H9 (cell line): ENCODE measurements at regions not wholly inside any gene's neighbourhood (a gene's known extent, or its start where the extent isn't known, plus 50 kb on each side); places are given as distances from the start of the nearest gene placed in this dataset.

Experiments
- DNase-seq: peaks from one replicate; pipeline ENCODE4 v3.0.0-alpha.2; 2017
- H2AFZ ChIP-seq: one replicate; pipeline ENCODE4 v1.6.1; 2013; ENCODE audit warnings: mild to moderate bottlenecking, low read length, control low read depth, moderate library complexity
- H2AK5ac ChIP-seq: 2 replicates; pipeline ENCODE4 v1.6.1; 2013; ENCODE audit warnings: low read length, control low read depth, mixed read lengths; ENCODE audit not compliant: insufficient read length
- H2BK120ac ChIP-seq: one replicate; pipeline ENCODE4 v1.6.1; 2013; ENCODE audit warnings: low read depth, mild to moderate bottlenecking, low read length, control low read depth, inconsistent platforms; ENCODE audit not compliant: poor library complexity, severe bottlenecking
- H2BK12ac ChIP-seq: 2 replicates; pipeline ENCODE4 v1.6.1; 2013; ENCODE audit warnings: low read length, control low read depth, mixed read lengths, low read depth; ENCODE audit not compliant: insufficient read length
- H2BK15ac ChIP-seq: 2 replicates; pipeline ENCODE4 v1.6.1; 2013; ENCODE audit warnings: low read depth, low read length, control low read depth
- H2BK20ac ChIP-seq: one replicate; pipeline ENCODE4 v1.6.1; 2013; ENCODE audit warnings: low read depth, mild to moderate bottlenecking, low read length, control low read depth, inconsistent platforms; ENCODE audit not compliant: poor library complexity, severe bottlenecking
- H2BK5ac ChIP-seq: 2 replicates; pipeline ENCODE4 v1.6.1; 2013; ENCODE audit warnings: low read length, control low read depth, mixed read lengths; ENCODE audit not compliant: insufficient read length
- H3K14ac ChIP-seq: 2 replicates; pipeline ENCODE4 v1.6.1; 2013; ENCODE audit warnings: low read length, control low read depth; ENCODE audit not compliant: insufficient read depth
- H3K18ac ChIP-seq: 2 replicates; pipeline ENCODE4 v1.6.1; 2013; ENCODE audit warnings: low read depth, mild to moderate bottlenecking, mixed read lengths, low read length, control low read depth; ENCODE audit not compliant: insufficient read length
- H3K23ac ChIP-seq: 2 replicates; pipeline ENCODE4 v1.6.1; 2013; ENCODE audit warnings: low read length, control low read depth, mixed read lengths, low read depth; ENCODE audit not compliant: insufficient read length
- H3K23me2 ChIP-seq: 2 replicates; pipeline ENCODE4 v1.6.1; 2013; ENCODE audit warnings: low read depth, mild to moderate bottlenecking, mixed read lengths, low read length, control low read depth; ENCODE audit not compliant: insufficient read length, poor library complexity, severe bottlenecking
- H3K27ac ChIP-seq: 2 replicates; pipeline ENCODE4 v1.5.1; 2013; ENCODE audit warnings: low read length, control low read depth, mixed read lengths, low read depth; ENCODE audit not compliant: insufficient read length
- H3K27me3 ChIP-seq: 2 replicates; pipeline ENCODE4 v1.6.1; 2013; ENCODE audit warnings: low read length, control low read depth, inconsistent platforms; ENCODE audit not compliant: insufficient read depth
- H3K4ac ChIP-seq: 2 replicates; pipeline ENCODE4 v1.6.1; 2013; ENCODE audit warnings: low read depth, mild to moderate bottlenecking, control low read depth, inconsistent platforms, low read length, moderate library complexity
- H3K4me1 ChIP-seq: 2 replicates; pipeline ENCODE4 v1.6.1; 2013; ENCODE audit warnings: low read length, control low read depth, inconsistent platforms; ENCODE audit not compliant: insufficient read depth
- H3K4me2 ChIP-seq: 2 replicates; pipeline ENCODE4 v1.6.1; 2013; ENCODE audit warnings: low read length, control low read depth, mixed read lengths; ENCODE audit not compliant: insufficient read length, insufficient read depth
- H3K56ac ChIP-seq: 2 replicates; pipeline ENCODE4 v1.6.1; 2013; ENCODE audit warnings: low read depth, mild to moderate bottlenecking, mixed read lengths, low read length, control low read depth; ENCODE audit not compliant: insufficient read length
- H3K79me1 ChIP-seq: 2 replicates; pipeline ENCODE4 v1.6.1; 2013; ENCODE audit warnings: low read depth, mild to moderate bottlenecking, moderate library complexity, low read length, control low read depth, inconsistent platforms; ENCODE audit not compliant: insufficient read depth, poor library complexity, severe bottlenecking
- H3K79me2 ChIP-seq: 2 replicates; pipeline ENCODE4 v1.6.1; 2013; ENCODE audit warnings: low read length, control low read depth, inconsistent platforms; ENCODE audit not compliant: insufficient read depth
- H3K9ac ChIP-seq: 2 replicates; pipeline ENCODE4 v1.6.1; 2013; ENCODE audit warnings: low read length, control low read depth, mixed read lengths; ENCODE audit not compliant: insufficient read length; ENCODE audit errors: extremely low read depth
- H3K9me3 ChIP-seq: one replicate; pipeline ENCODE4 v1.6.1; 2013; ENCODE audit warnings: low read depth, low read length, inconsistent platforms; ENCODE audit not compliant: control insufficient read depth
- H3T11ph ChIP-seq: one replicate; pipeline ENCODE4 v1.6.1; 2013; ENCODE audit warnings: mild to moderate bottlenecking, low read length, control low read depth, inconsistent platforms
- H4K20me1 ChIP-seq: one replicate; pipeline ENCODE4 v1.6.1; 2013; ENCODE audit not compliant: control insufficient read depth, insufficient read length, insufficient read depth
- H4K5ac ChIP-seq: 2 replicates; pipeline ENCODE4 v1.6.1; 2013; ENCODE audit warnings: low read depth, mild to moderate bottlenecking, mixed read lengths, low read length, control low read depth; ENCODE audit not compliant: insufficient read length
- H4K8ac ChIP-seq: replicated peaks from 2 replicates; pipeline ENCODE4 v1.6.1; 2013; ENCODE audit warnings: low read length, control low read depth, mixed read lengths, low read depth; ENCODE audit not compliant: insufficient read length
- H4K91ac ChIP-seq: 2 replicates; pipeline ENCODE4 v1.6.1; 2013; ENCODE audit warnings: low read depth, mild to moderate bottlenecking, moderate library complexity, mixed read lengths, low read length, control low read depth; ENCODE audit not compliant: insufficient read length
- H3K27ac Mint-ChIP-seq, 3 experiments: 2 replicates in 2 of 3; 3 replicates in 1 of 3; pipeline ENCODE4 v1.8.0; 2020 to 2021; ENCODE audit warnings: mixed read lengths in 3 of 3, mild to moderate bottlenecking in 1 of 3, moderate library complexity in 1 of 3
- H3K27me3 Mint-ChIP-seq: 2 replicates; pipeline ENCODE4 v1.8.0; 2021; ENCODE audit warnings: low read depth, mild to moderate bottlenecking, moderate library complexity, mixed read lengths
- H3K36me3 Mint-ChIP-seq, 3 experiments: 2 replicates in 2 of 3; 3 replicates in 1 of 3; pipeline ENCODE4 v1.8.0; 2020 to 2021; ENCODE audit warnings: low read depth in 3 of 3, mixed read lengths in 3 of 3; ENCODE audit not compliant: insufficient read depth in 1 of 3
- H3K4me1 Mint-ChIP-seq, 2 experiments: 2 replicates each; pipeline ENCODE4 v1.8.0; 2020; ENCODE audit warnings: mixed read lengths in 2 of 2
- H3K4me3 Mint-ChIP-seq, 2 experiments: 2 replicates in 1 of 2; 3 replicates in 1 of 2; pipeline ENCODE4 v1.8.0; 2020 to 2021; ENCODE audit warnings: mild to moderate bottlenecking in 2 of 2, mixed read lengths in 2 of 2, moderate library complexity in 1 of 2
- H3K9me3 Mint-ChIP-seq, 2 experiments: 2 replicates in 1 of 2; 3 replicates in 1 of 2; pipeline ENCODE4 v1.8.0; 2020; ENCODE audit warnings: mild to moderate bottlenecking in 2 of 2, mixed read lengths in 2 of 2, moderate library complexity in 1 of 2
- CTCF ChIP-seq: fragments of 200-600 bp; sonication (generic); conservative IDR thresholded peaks from 3 replicates; pipeline ENCODE4 v1.8.0; 2021; ENCODE audit warnings: antibody characterized with exemption, mild to moderate bottlenecking
- WGBS: extraction: QIAGEN DNeasy Blood & Tissue Kit; methylation state at CpG from one replicate; pipeline ENCODE4 v1.1.7; 2013; ENCODE audit warnings: missing lambda C conversion rate, low lambda C conversion rate, mixed read lengths; ENCODE audit not compliant: insufficient read length; ENCODE audit errors: extremely low coverage; 5-methylcytosine and 5-hydroxymethylcytosine counted together

DNA sequence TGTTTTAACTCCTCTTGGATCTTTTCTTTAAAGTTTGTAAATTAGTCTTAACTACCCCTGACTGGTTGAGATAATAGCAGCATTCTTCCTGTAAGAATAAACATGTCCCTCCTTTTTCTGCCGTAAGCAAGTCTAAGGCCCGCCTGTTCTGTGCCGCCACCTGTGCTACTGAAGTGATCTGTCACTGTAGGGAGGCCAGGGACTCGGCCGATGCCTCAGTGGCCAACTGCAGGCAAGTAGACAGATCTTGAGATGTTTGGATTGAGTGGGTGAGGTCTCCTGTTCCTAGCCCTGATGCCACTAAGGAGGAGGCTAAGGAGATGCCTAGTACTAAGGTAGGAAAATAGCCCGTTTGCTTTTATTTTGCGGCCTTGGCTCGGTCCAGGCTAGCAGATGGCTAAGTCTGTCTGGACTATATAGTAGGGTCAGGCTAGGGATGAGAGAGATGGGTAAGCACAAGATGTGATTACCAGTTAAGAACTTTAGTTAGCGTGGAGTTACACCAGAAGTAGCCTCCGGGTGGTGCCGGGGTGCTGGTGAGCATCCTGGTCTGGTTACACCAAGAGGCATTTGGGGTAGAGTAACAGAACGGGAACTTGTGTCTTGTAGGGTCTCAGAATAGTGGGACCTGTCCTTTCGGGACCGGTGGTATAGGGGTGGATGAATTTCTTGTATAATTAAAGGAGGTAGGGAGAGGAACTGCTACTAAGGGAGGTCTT is 584.2 kb downstream of the SUCLG1 start:
- Histone ChIP-seq H3K4me1 (no peaks in the 10 kb centered on the region), H4K5ac (no peak overlapping the region), H3K27me3 (no peaks in the 10 kb centered on the region), H3K14ac (no peak overlapping the region), H2BK20ac (no peak overlapping the region), H3K23me2 (no peaks in the 10 kb centered on the region), H4K91ac (no peak overlapping the region), H3K79me2 (no peaks in the 10 kb centered on the region), H3T11ph (no peak overlapping the region), H2BK15ac (no peak overlapping the region), H3K79me1 (no peaks in the 10 kb centered on the region), H2BK12ac (no peak overlapping the region), H3K9me3 (peaks cover 14% of the 10 kb centered on the region), H3K4ac (no peak overlapping the region), H3K4me2 (no peak overlapping the region), H2AK5ac (no peak overlapping the region), H3K9ac (no peak overlapping the region), H3K27ac (no peak overlapping the region), H3K56ac (no peak overlapping the region), H2AFZ (no peak overlapping the region), H2BK5ac (no peak overlapping the region), H3K23ac (no peak overlapping the region), H3K18ac (no peak overlapping the region), H4K8ac (no peak overlapping the region), H4K20me1 (no peaks in the 10 kb centered on the region), H2BK120ac (no peak overlapping the region)
- no CpG with 5 or more reads among the region's 14 CpGs for WGBS
- Mint-ChIP-seq H3K36me3 (peaks cover 40 to 69% (median 54%) of the 10 kb centered on the region in 3 experiments), H3K4me1 (no peaks in the 10 kb centered on the region), H3K4me3 (no peak overlapping the region), H3K9me3 (peaks cover 55 to 69% of the 10 kb centered on the region in 2 experiments), H3K27me3 (peaks cover 3% of the 10 kb centered on the region), H3K27ac (no peak overlapping the region)
- no peak for DNase-seq
- TF ChIP-seq CTCF = peak; percentile 40; the same call in 2 of the 3 replicates
